HG03457 (cell line): ENCODE measurements at regions not wholly inside any gene's neighbourhood (a gene's known extent, or its start where the extent isn't known, plus 50 kb on each side); places are given as distances from the start of the nearest gene placed in this dataset.
"Not testable (repeated sequence)": the region's sequence is repeated elsewhere in the genome, so short reads cannot be mapped to it uniquely, and the experiment has no call there.

Experiments used
- ATAC-seq: cut with Tn5 transposase; IDR thresholded peaks from one replicate; pipeline ENCODE4 v1.9.1; 2021; ENCODE audit warnings: moderate number of reproducible peaks; ENCODE audit not compliant: unreplicated experiment

GRCh38 chrX:128805236-128805635, 718.1 kb downstream of the SMARCA1 start:
- no peak for ATAC-seq

DNA sequence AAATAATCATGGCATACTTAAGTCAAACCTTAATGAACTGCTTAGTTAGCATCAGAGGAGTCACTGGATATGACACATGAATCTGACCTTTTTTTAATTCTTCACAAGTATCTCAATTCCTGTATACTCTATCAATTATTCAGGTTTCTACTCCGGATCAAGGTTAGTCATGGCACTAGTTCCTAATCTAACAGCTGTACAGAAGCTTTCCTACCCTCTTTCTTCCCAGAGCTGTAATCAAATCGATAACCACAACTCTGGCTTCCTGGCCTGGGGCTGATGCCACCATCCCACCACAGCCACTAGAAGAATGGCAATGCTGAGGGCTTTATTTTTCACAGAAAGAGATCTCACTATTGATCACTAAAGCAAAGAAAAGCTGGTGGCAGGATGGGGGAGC, 718.5 kb downstream of the SMARCA1 start:
- no peak for ATAC-seq

GRCh38 chrX:128800138-128800537, 723.2 kb downstream of the SMARCA1 start:
- ATAC-seq = no peak

- not testable (repeated sequence) for ATAC-seq
Observed at GRCh38 chrX:128783139-128783538, 730.9 kb upstream of the ACTRT1 start.

- ATAC-seq = no peak
Observed at GRCh38 chrX:128781506-128781905, 729.3 kb upstream of the ACTRT1 start.

GRCh38 chrX:128780934-128781333, 728.7 kb upstream of the ACTRT1 start:
- no peak for ATAC-seq

DNA sequence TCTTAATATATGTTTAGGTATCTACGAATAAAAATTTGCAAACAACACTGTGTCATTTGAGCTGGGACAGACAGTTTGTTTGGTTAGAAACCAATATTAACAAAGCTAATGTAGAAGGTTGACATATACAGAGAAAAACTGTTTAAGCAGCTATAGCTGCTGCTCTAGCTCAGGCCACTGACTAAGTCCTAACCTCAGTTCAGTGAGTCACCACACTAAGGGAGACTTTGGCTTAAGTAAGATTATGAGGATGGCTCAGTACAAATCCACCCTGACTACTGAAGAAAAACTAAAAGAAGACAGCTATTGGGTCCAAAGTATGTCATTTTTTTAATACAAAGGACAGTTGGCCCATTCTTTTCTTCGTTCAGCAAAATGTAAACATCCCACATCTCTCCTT, 717.3 kb upstream of the ACTRT1 start:
- no peak for ATAC-seq

- ATAC-seq = no peak
Observed at GRCh38 chrX:128759745-128760144, 707.5 kb upstream of the ACTRT1 start.

- ATAC-seq = no peak
Observed at GRCh38 chrX:128759177-128759576, 707.0 kb upstream of the ACTRT1 start.

- ATAC-seq = no peak
Observed at GRCh38 chrX:128754130-128754529, 701.9 kb upstream of the ACTRT1 start.

GRCh38 chrX:128739539-128739938, 687.3 kb upstream of the ACTRT1 start:
- no peak for ATAC-seq

DNA sequence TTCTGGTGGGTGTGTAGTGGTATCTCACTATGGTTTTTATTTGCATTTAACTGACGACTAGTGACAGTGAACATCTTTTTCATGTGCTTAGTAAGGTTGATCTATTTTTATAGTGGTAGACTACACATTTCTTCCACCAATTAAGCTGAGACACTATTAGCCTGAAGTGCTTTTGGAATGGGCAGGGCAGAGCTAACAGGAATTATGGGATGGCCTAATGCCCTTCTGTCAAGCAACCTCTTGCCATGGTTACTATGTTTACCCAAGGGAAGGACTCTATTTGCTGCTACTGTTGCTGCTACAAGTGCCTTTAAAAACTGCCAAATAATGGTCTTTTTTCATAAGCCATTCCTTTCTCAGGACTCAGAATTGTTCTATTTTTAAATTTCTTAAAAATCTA, 676.7 kb upstream of the ACTRT1 start:
- no peak for ATAC-seq

- no peak for ATAC-seq
Observed at GRCh38 chrX:128717635-128718578, 665.7 kb upstream of the ACTRT1 start.

- no peak for ATAC-seq
Observed at GRCh38 chrX:128714425-128714824, 662.2 kb upstream of the ACTRT1 start.

GRCh38 chrX:128699716-128700285, 647.6 kb upstream of the ACTRT1 start:
- no peak for ATAC-seq

DNA sequence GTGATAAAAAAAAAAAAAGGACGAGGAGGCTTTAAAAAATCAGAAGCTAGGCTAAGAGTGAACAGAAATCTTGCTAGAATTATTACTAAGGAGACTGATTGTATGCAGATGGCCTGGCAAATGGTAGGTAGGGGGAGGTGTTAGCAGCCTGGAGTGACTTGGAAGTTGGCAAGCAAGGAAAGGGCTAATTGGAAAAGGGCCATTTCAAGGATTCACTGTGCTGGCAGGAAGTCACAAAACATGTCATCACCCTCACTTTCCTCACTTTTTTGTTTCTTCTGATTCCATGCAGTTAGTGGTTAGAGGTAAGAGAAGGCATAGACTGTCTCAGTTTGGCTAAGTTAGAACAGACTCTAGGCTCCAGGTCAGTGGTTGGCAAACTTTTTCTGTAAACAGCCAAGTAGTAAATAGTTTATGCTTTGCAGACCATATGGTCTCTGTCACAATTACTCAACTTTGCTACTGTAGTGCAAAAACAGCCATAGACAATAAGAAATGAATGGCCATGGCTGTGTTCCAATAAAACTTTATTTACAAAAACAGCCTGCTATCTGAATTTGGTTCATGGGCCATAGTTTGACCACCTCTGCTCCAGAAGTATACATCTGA, 646.5 kb upstream of the ACTRT1 start:
- ATAC-seq = no peak

GRCh38 chrX:128691872-128692271, 639.7 kb upstream of the ACTRT1 start:
- ATAC-seq = no peak

DNA sequence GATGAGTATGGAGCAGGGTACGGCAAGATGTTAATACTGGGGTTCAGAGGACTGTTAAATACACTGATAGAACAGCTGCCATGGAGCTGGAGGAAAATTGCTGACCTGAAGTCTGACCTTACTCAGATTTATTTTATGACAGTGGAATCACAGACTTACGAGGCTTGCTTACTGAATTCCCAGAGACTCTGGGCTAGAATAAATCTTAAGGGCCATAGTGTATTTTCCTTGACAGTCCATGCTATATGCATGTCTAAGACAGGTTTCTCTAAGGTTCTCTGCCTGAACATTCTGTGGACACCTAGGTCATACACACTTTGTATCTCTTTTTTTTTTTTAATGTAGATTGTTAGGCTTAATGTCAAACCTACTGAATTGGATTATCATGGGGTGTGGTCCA, 633.2 kb upstream of the ACTRT1 start:
- no peak for ATAC-seq

GRCh38 chrX:128676651-128677050, 624.4 kb upstream of the ACTRT1 start:
- ATAC-seq = no peak

DNA sequence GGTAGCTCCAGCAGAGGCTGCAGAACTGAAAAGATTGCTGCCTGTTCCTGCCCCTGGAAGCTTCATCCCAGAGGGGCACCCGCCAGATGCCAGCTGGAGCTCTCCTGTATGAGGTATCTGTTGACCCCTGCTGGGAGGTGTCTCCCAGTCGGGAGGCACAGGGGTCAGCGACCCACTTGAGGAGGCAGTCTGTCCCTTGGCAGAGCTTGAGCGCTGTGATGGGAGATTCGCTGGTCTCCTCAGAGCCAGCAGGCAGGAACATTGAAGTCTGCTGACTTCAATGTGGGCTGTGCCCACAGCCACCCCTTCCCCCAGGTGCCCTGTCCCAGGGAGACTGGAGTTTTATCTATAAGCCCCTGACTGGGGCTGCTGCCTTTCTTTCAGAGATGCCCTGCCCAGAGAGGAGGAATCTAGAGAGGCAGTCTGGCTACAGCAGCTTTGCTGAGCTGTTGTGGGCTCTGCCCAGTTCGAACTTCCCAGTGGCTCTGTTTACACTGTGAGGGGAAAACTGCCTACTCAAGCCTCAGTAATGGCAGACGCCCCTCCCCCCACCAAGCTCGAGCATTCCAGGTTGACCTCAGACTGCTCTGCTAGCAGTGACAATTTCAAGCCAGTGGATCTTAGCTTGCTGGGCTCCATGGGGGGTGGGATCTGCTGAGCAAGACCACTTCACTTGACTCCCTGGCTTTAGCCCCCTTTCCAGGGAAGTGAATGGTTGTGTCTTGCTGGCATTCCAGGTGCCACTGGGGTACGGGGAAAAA, 622.3 kb upstream of the ACTRT1 start:
- not testable (repeated sequence) for ATAC-seq

DNA sequence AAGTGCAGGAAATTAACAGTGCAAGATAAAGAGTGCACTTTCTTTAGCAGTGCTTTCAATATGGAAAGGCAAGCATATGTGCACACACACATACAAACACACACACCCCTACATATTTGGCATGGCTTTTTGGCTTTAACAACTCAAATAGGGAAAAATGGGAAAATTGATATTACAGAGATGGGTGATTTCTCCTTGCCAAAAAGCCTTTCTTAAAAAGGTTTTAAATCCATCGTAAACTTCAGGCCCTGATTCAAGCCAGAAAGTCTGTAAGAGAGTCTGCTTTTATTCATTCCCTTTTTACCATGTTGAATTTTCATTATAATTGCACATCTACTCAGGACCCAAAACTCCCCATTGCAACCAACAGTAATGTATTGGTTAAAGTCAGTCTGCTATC, 612.0 kb upstream of the ACTRT1 start:
- no peak for ATAC-seq
